OCI-LY1 (cell line): ENCODE measurements at regions not wholly inside any gene's neighbourhood (a gene's known extent, or its start where the extent isn't known, plus 50 kb on each side); places are given as distances from the start of the nearest gene placed in this dataset.

Source experiments
- H2AFZ ChIP-seq: fragments of 200-600 bp; sonication (generic), shearing (Covaris generic); 2 replicates; pipeline ENCODE4 v1.6.0; 2014; ENCODE audit warnings: antibody characterized with exemption, mild to moderate bottlenecking, low read length
- H3F3A ChIP-seq: fragments of 200-600 bp; sonication (generic), shearing (Covaris generic); 2 replicates; pipeline ENCODE4 v1.6.0; 2014; ENCODE audit warnings: mild to moderate bottlenecking, antibody characterized with exemption, low read length, moderate library complexity; ENCODE audit not compliant: insufficient read depth
- H3K27ac ChIP-seq: fragments of 200-600 bp; sonication (generic); 2 replicates; pipeline ENCODE4 v1.5.1; 2014; ENCODE audit warnings: low read length, mixed run types, mild to moderate bottlenecking, low read depth; ENCODE audit not compliant: poor library complexity, severe bottlenecking
- H3K27me3 ChIP-seq: fragments of 200-600 bp; sonication (generic); 2 replicates; pipeline ENCODE4 v1.6.0; 2014; ENCODE audit warnings: antibody characterized with exemption, mild to moderate bottlenecking, low read length, moderate library complexity; ENCODE audit not compliant: insufficient read depth
- H3K36me3 ChIP-seq: fragments of 200-600 bp; sonication (generic); 2 replicates; pipeline ENCODE4 v1.6.1; 2014; ENCODE audit warnings: mild to moderate bottlenecking, antibody characterized with exemption, low read length, moderate library complexity, mixed read lengths; ENCODE audit not compliant: insufficient read depth
- H3K4me1 ChIP-seq: fragments of 200-600 bp; sonication (generic); 2 replicates; pipeline ENCODE4 v1.5.1; 2014; ENCODE audit warnings: mild to moderate bottlenecking, low read length, moderate library complexity; ENCODE audit not compliant: insufficient read depth, severe bottlenecking
- H3K4me2 ChIP-seq: fragments of 200-600 bp; sonication (generic), shearing (Covaris generic); 2 replicates; pipeline ENCODE4 v1.6.1; 2014; ENCODE audit warnings: low read length
- H3K4me3 ChIP-seq: fragments of 200-600 bp; sonication (generic); 2 replicates; pipeline ENCODE4 v1.5.1; 2014; ENCODE audit warnings: low read length, low read depth, mild to moderate bottlenecking, mixed read lengths; ENCODE audit not compliant: poor library complexity, severe bottlenecking
- H3K79me2 ChIP-seq: fragments of 200-600 bp; shearing (Covaris generic); 2 replicates; pipeline ENCODE4 v1.6.1; 2016; ENCODE audit warnings: mixed run types, low read length, mixed read lengths; ENCODE audit not compliant: insufficient read depth
- H3K9ac ChIP-seq: fragments of 200-600 bp; sonication (generic), shearing (Covaris generic); 2 replicates; pipeline ENCODE4 v1.6.1; 2014; ENCODE audit warnings: mild to moderate bottlenecking, low read length, mixed read lengths
- H3K9me2 ChIP-seq: fragments of 200-600 bp; sonication (generic), shearing (Covaris generic); 2 replicates; pipeline ENCODE4 v1.6.1; 2014; ENCODE audit warnings: low read depth, mild to moderate bottlenecking, low read length, mixed read lengths
- H3K9me3 ChIP-seq: fragments of 200-600 bp; shearing (Covaris generic); 2 replicates; pipeline ENCODE4 v1.6.1; 2014; ENCODE audit warnings: low read length, mixed read lengths
- H4K20me1 ChIP-seq: fragments of 200-600 bp; sonication (generic), shearing (Covaris generic); 2 replicates; pipeline ENCODE4 v1.6.0; 2016; ENCODE audit warnings: mild to moderate bottlenecking, low read length; ENCODE audit not compliant: insufficient read depth
- EZH2 ChIP-seq: fragments of 200-600 bp; sonication (generic), shearing (Covaris generic); IDR thresholded peaks from 2 replicates; pipeline ENCODE4 v1.8.0; 2017; ENCODE audit warnings: borderline replicate concordance, mixed run types, mild to moderate bottlenecking, antibody characterized with exemption, low read length, moderate library complexity, mixed read lengths
- TF ChIP-seq, protein P1 (sequence below): fragments of 200-600 bp; sonication (generic), shearing (Covaris generic); IDR thresholded peaks from 2 replicates; pipeline ENCODE4 v1.5.1; 2017; ENCODE audit warnings: mild to moderate bottlenecking, antibody characterized with exemption, low read length, moderate library complexity, mixed read lengths

DNA sequence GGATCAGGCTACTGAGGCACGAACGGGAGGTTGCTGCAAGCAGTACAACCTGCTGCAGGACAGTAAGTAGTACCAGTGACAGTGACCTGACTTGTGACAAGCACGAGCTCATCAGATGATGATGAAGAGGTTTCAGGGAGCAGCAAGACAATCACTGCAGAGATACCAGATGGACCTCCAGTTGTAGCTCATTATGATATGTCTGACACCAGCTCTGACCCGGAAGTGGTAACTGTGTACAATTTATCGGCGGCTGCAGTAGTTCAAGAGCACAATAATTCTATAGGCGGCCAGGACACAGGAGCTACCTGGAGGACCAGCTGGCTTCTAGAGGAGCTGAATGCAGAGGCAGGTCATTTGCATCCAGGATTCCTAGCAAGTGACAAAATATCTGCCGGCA is 64.0 kb upstream of the GULP1 start:
- Histone ChIP-seq H3K36me3 (no peaks in the 10 kb centered on the region), H3K4me3 (no peak overlapping the region), H2AFZ (no peak overlapping the region), H4K20me1 (no peaks in the 10 kb centered on the region), H3K27me3 (no peaks in the 10 kb centered on the region), H3K9me2 (no peaks in the 10 kb centered on the region), H3K4me1 (no peaks in the 10 kb centered on the region), H3K9ac (no peak overlapping the region), H3K79me2 (no peaks in the 10 kb centered on the region), H3F3A (no peaks in the 10 kb centered on the region), H3K4me2 (no peak overlapping the region), H3K9me3 (no peaks in the 10 kb centered on the region), H3K27ac (no peak overlapping the region)
- no peak for TF ChIP-seq EZH2
- TF ChIP-seq, protein P1, sequence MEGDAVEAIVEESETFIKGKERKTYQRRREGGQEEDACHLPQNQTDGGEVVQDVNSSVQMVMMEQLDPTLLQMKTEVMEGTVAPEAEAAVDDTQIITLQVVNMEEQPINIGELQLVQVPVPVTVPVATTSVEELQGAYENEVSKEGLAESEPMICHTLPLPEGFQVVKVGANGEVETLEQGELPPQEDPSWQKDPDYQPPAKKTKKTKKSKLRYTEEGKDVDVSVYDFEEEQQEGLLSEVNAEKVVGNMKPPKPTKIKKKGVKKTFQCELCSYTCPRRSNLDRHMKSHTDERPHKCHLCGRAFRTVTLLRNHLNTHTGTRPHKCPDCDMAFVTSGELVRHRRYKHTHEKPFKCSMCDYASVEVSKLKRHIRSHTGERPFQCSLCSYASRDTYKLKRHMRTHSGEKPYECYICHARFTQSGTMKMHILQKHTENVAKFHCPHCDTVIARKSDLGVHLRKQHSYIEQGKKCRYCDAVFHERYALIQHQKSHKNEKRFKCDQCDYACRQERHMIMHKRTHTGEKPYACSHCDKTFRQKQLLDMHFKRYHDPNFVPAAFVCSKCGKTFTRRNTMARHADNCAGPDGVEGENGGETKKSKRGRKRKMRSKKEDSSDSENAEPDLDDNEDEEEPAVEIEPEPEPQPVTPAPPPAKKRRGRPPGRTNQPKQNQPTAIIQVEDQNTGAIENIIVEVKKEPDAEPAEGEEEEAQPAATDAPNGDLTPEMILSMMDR, result no peak

DNA sequence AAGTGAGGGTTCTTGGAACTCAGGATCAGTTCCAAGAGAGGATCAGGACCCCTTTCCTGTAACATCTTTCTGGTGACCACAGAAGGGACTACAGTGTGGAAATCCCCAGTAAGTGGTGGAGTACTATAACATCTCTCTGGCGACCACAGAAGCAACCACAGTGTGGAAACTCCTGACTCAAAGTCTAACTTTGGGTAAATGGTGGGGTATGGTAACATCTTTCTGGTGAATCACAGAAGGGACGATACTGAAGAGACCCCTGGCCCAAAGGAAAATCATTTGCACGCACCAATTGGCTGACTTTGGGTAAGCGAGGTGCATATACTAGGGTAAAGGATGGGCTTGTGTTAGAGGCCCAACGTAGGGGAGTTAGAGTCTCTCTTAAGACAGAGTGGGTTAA is 56.3 kb upstream of the GULP1 start:
- Histone ChIP-seq H3K4me2 (no peak overlapping the region), H3K9me2 (no peaks in the 10 kb centered on the region)
- TF ChIP-seq, protein P1, result no peak
- TF ChIP-seq EZH2, result no peak

DNA sequence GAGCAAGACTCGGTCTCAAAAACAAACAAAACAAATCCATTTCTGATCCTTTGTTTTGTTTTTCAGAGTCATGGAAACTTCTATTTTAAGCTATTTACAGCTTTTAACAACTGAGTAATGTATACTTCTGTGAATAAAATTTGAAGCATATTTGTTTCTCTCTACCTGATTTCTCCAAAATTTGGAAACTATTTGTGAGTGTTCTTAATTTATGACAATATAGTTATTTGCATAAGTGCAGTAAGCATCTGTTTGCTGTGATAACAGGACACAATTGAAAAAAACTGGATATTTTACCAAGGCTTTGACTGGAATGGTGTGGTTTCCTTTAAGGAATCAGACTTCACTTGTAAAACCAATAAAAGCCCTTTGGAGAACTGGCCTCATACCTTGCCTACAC is 53.3 kb upstream of the GULP1 start:
- Histone ChIP-seq H3K79me2 (no peaks in the 10 kb centered on the region), H3K27me3 (no peaks in the 10 kb centered on the region), H3K4me3 (no peak overlapping the region), H3K9me2 (no peaks in the 10 kb centered on the region), H3K36me3 (no peaks in the 10 kb centered on the region; the same call in 1 of the 2 replicates), H3K27ac (no peak overlapping the region), H3K4me1 (peaks cover 8% of the 10 kb centered on the region), H3K9ac (no peak overlapping the region), H4K20me1 (no peaks in the 10 kb centered on the region), H3K9me3 (no peaks in the 10 kb centered on the region), H3F3A (no peaks in the 10 kb centered on the region), H3K4me2 (no peak overlapping the region), H2AFZ (no peak overlapping the region)
- TF ChIP-seq EZH2, result no peak
- TF ChIP-seq, protein P1, result no peak

More for the DNA sequence above, 56.3 kb upstream of the GULP1 start:
- Histone ChIP-seq H3K9me3 (no peaks in the 10 kb centered on the region), H3K4me1 (no peaks in the 10 kb centered on the region), H4K20me1 (no peaks in the 10 kb centered on the region), H3K36me3 (no peaks in the 10 kb centered on the region; the same call in 1 of the 2 replicates), H3K27ac (no peak overlapping the region), H3K27me3 (no peaks in the 10 kb centered on the region), H3F3A (no peaks in the 10 kb centered on the region), H3K4me3 (no peak overlapping the region), H3K79me2 (no peaks in the 10 kb centered on the region), H3K9ac (no peak overlapping the region), H2AFZ (no peak overlapping the region)
